NCI-H1092 (cell line): ENCODE measurements at regions not wholly inside any gene's neighbourhood (a gene's known extent, or its start where the extent isn't known, plus 50 kb on each side); places are given as distances from the start of the nearest gene placed in this dataset.
A peak's percentile ranks its signal among the peaks of the same experiment; 100 is the strongest.

Experiments
- DNase-seq: peaks from one replicate; lab custom pipeline; 2025; lab: John Stamatoyannopoulos, UW

DNA sequence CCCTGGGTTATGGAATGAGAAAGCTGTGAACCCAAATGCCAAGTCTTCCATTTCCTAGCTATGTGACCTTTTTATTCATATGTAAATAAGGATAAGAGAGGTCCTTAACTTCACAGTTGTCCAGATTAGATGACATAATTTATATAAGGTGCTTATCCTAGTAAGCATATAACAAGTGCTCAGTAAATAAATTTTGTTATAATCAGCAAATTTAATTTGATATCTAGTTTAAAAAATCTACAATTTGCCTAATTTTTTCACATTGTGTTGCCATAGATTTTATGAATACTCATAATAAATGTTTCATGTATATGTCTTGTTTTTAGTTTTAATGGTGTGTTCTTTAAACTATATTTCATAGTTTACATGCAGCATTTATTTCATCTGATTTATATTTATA is 130.4 kb upstream of the SPRY1 start:
- DNase-seq, result no peak

DNA sequence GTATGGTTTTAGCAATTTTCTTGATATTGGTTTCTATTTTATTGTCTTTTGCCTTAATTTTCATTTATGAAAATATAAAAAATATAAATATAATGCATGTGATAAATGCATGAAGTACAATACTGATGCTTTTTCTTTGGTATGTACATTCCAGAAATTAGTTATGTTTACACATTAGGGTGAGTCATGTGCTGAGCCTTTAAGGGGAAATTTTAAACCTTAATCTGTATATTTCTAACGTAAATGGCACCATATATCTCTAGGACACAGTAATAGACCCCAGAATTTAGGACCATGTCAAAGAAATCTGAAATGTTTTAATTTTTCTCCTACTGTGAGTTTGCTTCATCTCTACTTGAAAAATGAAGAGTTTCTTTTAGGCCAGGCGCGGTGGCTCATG is 117.8 kb upstream of the SPRY1 start:
- no peak for DNase-seq

DNA sequence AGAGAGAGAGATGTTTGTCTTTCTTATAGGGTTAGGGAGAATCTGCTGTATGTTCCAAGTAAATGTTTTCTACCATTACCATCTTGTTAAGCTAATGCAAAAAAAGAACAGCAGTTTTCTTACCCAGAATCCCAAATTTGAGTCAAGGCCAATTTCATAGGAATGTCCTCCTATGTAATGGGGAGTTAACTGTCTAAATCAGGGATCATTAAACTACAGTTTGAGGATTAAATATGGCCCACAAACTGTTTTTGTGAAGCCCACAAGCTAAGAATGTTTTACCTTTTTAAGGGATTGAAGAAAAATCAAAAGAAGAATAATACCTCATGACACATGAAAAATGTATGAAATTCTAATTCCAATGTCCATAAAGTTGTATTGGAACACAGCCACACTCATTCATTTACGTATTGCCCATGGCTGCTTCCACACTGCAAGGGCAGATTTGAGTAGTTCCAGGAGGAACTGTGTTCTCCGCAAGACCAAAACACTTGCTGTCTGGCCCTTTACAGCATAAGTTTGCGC is 113.2 kb upstream of the SPRY1 start:
- no peak for DNase-seq

DNA sequence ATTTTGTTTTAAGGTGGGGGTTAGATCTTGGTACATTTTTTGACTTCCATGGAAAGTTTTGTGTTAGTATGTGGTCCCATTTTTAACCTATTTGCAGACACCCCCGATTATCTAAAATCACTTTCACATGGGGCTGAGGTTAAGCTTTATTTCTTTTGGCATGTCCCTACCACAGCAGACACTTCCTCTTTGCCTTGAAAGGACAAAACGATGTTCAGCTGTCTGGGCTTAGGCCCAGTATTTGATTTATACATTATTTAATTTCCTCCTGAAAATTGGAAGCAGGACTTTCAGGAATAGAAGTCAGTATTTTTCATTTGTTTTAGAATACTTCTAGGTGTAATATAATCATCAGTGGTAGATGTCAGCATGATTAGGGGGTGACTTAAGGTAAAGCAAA is 112.4 kb upstream of the SPRY1 start:
- no peak for DNase-seq

DNA sequence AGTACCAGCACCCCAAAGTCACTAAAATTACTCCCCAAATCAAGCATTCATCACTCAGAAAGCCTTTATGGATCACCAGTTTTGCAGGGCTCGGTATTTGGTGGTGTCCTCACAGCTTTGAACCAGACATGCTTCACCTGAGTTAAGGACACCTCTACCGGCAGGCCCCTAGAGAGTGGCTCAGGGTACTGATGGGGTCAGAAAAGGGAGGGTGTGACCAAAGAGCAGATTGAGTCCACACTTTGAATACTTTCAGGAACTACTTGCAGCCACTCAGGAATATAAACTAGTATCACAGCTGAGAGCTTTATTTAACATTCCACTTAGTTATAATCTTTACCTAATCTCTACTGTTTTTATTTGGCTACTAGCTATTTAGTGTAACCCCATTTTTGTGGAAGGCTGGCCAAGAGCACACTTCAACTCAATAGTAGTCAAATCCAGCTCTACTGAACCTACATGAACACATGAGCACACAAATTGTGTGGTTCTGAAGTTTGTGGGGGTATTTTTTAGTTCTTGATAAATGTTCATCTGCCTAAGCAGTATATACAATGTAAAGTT is 109.6 kb upstream of the SPRY1 start:
- no peak for DNase-seq

DNA sequence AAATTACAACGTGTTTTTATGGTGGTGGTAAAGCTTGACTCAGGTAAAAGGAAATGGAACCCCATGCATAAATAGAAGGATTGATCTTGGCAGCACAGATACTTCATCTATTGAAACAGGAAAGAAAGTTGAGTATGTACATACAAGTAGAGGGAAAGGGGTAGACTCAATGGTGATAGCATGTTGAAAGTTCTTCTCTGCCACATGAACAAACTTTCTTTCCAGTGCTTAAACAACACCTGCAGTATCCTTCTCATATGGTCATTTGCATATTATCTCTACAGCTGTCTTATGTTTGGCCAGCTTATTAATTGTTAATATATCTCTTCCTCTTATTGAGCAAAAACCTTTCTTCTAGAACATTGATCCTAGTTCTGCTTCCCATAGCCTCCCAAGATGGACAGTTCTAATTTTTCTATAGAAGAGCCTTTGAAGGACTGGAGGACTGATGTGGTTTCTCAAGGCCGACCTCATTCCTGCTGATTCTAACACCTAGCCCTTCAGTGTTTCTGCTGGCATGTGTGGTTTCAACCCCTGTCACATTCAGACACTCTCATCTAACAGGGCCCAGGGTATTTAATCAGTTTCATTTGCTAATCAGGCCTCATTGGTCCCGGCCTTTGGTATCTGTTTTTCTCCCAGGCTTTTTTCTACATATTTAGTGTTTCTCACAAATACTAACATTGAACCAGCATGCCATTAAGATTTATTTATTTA is 108.1 kb upstream of the SPRY1 start:
- no peak for DNase-seq

DNA sequence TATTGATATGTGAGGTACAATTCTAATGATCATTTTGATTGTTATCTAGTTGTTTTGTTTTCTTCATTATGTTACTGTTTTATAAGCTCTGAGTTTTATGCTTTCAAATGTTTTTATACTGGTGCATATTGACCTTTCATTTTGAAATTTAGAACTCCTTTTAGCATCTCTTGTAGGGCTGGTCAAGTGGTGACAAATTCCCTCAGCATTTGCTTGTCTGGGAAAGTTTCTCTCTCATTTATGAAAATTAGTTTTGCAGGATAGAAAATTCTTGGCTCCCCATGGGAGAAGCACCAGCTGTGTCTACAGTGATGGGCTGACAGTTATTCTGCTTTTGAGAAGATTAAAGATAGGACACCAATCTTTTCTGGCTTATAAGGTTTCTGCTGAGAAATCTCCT is 105.3 kb upstream of the SPRY1 start:
- no peak for DNase-seq

DNA sequence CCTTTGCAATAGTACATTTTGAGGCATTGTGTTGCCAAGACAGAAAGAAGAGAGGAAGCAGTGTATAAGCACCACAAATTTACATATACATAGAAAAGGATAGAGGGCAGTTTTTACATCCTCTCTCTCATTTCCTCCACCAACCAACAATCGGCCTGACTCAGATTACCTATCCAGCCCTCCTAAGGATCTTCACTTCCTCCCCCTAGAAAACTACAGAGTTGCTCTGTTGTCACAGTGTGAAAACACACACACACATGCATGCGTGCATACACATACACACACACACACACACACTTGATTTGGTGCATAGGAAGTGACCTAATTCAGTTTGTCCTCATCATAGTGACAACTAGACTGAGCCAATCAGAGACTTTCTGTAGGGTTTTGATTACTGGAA is 98.8 kb upstream of the SPRY1 start:
- DNase-seq, result no peak

DNA sequence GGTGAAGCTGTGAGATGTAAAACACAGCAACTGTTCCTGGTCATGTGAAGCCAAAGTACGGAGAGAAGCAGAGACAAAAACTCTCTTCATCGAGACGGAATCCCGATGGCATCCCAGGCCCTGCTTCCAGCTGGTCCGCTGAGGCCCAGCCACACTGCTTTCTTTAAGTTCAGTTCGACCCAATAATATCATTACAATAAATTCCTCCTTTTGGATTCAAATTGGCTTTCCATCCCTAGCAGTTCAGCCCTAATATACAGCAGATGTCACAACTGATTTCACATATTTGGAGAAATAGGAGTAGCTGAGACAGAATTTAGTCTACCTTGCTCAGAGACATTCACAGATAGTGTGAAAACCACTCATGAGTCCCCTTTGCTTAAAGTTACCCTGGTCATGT is 98.3 kb upstream of the SPRY1 start:
- no peak for DNase-seq

DNA sequence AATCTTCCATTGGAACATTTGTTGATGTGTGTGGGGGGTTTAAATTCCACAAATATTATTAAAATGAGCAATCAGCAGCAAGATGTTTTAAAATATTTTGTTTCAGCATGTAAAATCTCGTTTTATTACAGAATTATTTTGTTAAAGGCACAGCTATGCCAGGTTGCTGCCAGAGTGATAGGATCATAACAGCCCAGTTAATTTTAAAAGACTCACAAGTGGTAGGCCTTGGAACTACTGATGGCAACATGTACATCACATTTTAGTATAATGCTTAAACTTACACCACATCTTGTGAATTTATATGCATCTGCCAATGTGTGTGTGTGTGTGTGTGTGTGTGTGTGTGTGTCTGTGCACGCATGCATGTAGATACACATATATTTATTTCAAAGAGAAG is 97.8 kb upstream of the SPRY1 start:
- DNase-seq, result no peak

DNA sequence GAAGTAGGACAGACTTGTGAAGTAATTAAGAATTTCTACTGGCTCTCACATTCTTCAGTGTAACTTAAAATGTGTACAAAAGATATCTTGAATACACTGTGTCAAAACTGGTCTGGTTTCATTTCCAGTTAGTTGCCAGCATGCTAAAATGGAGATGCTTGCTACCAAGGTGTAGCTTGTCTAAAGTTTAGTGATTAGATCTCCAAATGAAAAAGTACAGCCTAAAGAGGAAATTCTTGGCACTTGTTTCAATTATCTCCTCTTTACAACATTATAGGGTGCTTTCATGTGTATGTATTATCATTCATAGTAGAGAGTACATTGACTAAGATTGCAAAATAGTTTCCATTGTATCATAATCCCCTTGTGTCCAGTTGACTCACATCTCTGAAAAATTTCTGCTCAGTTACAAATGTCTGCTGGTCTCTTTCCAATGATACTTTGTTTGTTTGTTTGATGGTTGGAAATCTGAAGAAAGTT is 97.3 kb upstream of the SPRY1 start:
- no peak for DNase-seq

DNA sequence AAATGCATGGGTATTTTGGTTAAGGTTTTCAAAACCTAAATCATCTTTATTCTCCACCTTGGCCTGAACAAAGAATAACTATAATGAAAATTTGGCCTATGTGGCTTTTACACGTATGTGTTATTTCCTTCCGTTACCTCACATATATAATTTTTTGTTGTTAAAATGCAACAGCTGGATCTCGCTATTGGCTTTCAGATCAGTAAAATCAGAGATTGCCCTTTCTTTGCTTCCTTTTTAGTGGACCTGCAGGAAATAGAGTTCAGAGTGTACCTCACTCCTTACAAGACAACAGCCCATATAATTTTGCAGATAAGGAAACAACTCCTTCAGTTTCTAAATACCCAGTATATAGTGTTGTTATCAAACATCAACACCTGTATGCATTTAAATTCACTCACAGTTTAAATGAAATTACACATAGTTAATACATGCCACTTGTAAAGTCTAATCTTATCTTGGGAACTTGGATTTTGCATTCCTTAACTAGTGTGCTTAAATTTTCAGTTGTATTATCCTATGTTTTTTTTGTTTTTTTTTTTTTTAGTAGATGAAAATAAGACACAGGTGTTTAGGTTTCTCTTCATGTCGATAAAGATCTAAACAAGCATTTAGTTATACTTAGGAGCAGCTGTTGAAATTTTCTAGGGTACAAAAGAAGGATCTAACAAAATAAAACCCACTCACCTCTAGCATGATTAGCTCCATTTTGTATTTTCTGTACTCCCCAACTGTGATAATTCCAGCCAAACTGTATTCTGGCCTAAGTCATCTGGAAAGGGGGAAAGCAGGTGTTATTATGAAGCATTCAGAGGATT is 96.2 kb upstream of the SPRY1 start:
- DNase-seq, result no peak

DNA sequence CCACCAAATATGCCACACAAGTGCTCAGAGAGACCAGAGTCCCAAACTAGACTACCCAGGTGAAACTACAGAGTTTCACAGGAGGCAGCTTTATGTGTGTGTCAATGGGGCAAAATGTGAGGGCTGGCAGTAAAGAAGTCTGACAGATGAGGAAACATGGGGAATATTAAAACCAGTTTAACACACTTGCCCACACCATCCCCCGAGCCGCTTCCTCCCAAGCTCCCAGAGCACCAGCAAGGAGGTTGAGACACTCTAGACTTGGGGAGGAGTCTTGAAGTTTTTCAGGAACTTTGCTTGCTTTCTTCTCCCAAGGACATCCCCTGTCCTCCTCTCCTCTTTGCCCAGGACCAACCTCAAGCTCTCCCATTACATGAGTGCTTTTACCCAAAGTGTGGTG is 94.7 kb upstream of the SPRY1 start:
- DNase-seq, result no peak

DNA sequence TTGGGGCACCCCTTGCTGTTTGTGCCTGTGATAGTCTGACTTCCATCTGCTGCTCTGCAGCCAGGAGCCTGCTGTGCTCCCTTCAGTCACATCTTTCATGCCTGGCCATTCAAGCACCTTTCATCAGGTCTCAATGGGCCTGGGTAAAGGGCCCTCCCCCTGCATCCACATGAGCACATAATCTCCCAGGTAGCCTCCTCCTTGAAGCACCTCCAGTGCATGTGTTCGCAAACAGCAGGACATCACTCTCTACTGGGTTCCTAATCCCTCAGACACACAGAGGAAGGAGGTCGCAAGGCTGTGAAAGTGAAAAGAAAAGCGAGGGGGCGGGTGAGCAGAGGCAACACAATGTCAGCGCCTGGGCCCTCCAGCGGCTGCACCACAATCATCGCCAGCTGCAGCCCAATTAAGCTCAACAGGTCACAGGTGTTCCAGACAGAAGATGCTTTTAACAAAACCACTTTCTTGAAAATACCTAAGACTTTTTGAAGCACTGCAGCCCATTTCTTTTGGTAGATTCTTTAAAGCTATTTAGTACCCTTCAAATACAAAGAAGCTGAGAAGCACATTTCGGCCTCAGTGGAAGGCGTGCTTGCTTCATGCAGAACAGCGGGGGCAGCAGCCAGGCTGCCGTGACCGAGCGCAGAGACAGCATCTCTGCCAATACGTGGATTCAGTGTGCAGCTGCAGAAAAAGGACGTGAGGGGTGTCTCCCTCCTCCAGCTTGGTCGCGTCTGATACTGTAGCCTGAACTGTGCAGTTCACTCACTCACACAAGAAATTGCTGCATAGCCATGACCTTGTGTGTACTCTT is 92.2 kb upstream of the SPRY1 start:
- DNase-seq, result peak; percentile 75

DNA sequence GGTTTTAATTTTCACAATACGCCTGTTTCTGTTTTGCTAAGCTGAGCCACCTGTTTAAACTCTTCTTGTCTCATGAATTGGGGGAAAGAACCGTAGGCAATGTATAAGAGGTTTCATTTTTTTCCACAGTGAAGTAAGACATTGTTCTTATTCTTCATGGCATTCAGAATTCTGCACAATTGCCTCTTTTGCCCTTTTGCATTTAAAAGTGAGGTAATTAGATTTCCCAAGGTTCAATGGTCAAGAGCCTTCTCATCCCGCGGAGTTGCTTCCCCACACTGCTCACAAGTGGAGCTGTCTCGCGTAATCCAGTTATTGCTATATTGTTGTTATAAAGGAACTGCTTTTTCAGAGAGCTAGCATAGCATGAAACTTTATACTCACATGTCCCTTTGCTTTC is 90.9 kb upstream of the SPRY1 start:
- DNase-seq, result no peak

DNA sequence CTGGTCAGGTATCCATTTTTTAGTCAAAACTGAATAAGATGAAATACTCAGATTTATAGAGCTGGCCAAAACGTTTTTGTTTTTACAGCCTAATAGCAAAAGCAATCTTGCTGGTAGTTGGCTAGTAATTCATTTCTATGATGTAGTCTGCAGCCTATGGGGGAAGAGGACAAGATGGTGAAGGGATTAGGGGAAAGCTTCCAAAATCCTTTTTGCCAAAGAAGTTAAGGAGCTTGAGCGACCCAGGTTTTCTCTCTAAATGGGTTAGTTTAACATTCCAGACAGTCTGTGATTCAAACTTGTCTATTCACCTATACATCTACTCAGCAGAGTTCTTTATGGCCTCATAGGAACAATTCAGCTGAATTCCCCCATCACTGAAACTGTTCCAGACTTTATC is 89.8 kb upstream of the SPRY1 start:
- no peak for DNase-seq

DNA sequence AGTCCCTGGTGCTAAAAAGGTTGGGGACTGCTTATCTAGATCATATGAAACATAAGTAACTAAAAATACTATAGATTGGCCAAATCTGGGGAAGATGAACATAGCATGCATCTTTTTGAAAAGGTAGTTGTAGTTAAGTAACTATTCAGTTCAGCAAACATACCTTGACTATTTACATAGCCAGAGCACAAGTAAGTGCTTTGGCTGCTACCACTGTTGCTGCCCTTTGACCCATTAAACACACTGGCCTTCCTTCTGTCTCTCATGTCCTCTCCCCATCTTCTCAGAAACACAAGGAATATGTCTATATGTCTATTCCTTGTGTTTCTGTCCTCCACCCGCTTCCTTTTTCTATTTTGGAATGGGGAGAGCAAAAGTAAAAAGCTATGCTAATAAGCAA is 87.9 kb upstream of the SPRY1 start:
- no peak for DNase-seq

DNA sequence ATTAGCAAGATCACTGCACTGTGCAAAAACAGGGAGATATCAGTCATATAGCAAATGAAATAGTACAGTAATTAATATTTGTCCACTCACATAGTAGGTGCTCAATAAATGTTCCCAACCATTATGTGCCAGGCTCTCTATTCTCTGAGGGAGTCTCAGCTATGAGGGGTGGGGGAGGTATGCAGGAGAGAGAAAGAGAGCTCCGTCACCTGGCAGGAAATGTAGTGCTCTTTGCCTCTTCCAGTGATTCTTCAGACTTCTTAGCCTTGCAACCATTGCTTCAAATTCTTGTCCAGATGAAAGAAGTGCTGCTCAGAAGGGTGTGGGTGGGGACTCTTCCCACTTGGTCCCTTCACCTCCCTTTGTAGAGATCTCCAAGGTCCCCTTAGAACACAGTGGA is 84.5 kb upstream of the SPRY1 start:
- DNase-seq, result no peak

DNA sequence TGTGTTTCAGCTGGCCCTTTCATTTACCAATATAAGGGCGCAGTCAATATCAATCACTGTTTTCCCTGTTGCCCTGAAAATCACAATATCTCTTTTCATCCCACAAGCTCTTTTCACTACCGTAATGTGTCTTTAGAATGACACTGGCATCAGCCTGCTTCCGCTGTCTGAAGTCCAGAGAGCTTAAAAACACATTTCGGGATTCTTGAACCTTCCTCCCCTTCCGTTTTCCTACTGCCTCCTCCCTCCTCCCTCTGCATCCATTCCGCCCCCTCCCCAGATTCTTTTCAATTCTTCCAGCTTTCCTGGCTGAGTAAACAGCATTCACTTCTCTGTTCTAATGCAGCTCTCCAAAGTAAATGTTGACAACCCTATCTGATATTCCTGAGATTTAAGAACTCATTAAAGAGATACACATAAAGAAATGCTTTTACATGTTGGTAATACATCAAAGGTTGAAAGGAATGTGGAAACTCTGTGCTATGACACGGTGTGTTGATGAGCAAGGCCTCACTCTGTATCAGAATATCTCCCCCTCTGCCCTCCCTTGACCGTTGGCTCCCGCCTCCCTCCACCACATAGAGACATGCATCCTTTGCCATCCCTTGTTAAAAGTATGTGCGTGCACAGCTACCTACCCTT is 83.5 kb upstream of the SPRY1 start:
- DNase-seq, result no peak

DNA sequence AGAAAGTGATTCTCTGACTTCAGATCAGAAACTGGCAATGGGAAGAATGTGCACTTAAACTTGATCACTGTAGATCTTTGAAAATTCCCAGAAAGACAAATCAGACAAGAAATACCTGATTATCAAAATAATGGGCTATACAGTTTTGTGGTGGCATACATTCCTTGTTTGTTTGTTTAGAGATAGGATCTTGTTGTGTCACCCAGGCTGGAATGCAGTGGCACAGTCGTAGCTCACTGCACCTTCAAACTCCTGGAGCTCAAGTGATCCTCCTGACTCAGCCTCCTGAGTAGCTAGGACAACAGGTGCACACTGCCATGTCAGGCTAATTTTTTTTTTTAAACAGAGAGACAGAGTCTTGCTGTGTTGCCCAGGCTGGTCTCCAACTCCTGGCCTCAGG is 81.0 kb upstream of the SPRY1 start:
- DNase-seq, result no peak

DNA sequence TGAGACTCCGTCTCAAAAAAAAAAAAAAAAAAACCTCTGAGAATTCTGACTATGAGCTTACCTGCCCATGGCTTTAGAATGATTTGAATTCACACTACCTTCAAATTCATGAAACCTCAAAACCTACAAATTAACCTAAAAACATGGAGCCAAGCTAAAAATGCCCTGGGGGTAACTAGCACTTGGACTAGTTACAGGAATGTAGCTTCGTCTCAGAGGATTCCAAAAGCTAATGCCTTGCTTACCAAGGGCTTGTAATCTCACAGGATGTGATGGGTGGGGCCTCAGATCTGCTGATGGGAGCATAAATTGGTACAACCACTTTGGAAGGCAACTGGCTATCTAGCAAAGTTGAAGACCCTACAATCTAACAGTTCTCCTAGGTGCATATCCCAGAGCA is 79.4 kb upstream of the SPRY1 start:
- DNase-seq, result no peak

DNA sequence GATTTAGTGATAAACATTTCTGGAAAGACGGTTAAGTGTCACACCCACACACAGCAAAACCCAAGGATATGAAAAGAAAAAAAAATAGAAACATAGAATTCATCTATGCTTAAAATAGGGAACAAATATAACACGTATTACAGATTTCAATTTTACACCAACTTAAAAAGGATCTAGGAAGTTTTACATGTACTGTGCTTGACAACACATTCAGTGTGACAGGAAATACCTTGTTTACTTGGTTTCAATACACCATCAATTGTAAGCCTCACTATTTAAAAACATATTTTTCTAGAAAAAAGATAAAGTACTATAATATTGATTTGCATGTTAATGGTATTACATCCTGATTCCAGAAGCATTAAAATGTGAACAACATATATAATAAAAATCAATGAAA is 77.0 kb upstream of the SPRY1 start:
- no peak for DNase-seq
